ENCODE measurements at regions not wholly inside any gene's neighbourhood (a gene's known extent, or its start where the extent isn't known, plus 50 kb on each side); places are given as distances from the start of the nearest gene placed in this dataset.

DNA sequence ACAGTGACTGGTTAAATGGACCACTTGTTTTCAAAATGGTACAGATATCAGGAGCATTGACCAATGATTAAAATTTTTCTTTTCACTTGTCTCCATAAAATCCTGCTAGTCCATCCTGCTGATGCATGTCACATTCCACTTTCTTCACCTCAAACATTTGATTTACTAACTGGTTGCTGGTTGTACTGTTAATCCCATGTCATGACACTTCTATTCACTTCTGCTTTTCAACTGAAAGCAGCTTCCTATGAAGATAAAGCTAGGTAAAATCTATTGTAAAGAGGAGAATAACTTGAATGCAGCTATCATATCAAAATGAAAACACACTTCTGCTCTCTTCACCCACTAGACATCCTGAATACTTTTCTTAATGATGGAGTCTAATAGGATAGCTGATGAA, 149.6 kb upstream of the OTX2 start:
- H3K4me1 Mint-ChIP-seq, result no peaks in the 10 kb centered on the region
- H3K9me3 ChIP-seq (ENCODE audit: control insufficient read depth, low read length, poor library complexity, severe bottlenecking), result no peaks in the 10 kb centered on the region
- DNase-seq (no peak), ATAC-seq (no peak)
- H3K27me3 Mint-ChIP-seq, result peaks cover 23% of the 10 kb centered on the region
- no peaks in the 10 kb centered on the region for H3K36me3 Mint-ChIP-seq (ENCODE audit: low read depth)
- no peak overlapping the region for H3K4me3 Mint-ChIP-seq
- no peak overlapping the region for H3K27ac Mint-ChIP-seq

GRCh38 chr14:56959121-56959520, 148.8 kb upstream of the OTX2 start:
- DNase-seq (no peak), ATAC-seq (no peak)
- H3K4me3 Mint-ChIP-seq, result no peak overlapping the region
- no peaks in the 10 kb centered on the region for H3K36me3 Mint-ChIP-seq (ENCODE audit: low read depth)
- H3K4me1 Mint-ChIP-seq, result no peaks in the 10 kb centered on the region
- peaks cover 22% of the 10 kb centered on the region for H3K27me3 Mint-ChIP-seq
- H3K27ac Mint-ChIP-seq, result no peak overlapping the region
- H3K9me3 ChIP-seq (ENCODE audit: control insufficient read depth, low read length, poor library complexity, severe bottlenecking), result no peaks in the 10 kb centered on the region

DNA sequence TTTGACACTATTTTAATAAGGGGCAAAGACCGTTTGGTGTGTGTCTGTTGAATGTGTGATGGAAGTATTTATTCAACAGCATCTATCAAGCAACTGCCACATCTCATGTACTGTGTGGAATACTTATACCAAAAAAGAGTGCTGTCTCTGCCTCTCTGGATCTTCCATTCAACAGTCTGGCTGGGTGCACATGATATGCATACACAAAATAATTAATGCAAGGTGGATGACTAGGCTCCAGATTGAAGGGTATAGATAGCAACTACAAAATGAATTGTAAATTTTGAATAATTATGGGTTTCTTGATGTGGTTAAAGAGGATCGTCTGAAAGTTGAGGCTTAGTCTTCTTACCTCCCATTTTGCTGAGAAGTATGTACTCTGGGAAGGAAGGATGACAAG, 145.9 kb upstream of the OTX2 start:
- no peak overlapping the region for H3K27ac Mint-ChIP-seq
- H3K36me3 Mint-ChIP-seq (ENCODE audit: low read depth), result no peaks in the 10 kb centered on the region
- H3K9me3 ChIP-seq (ENCODE audit: control insufficient read depth, low read length, poor library complexity, severe bottlenecking), result no peaks in the 10 kb centered on the region
- H3K4me1 Mint-ChIP-seq, result no peaks in the 10 kb centered on the region
- no peak for ATAC-seq
- peaks cover 33% of the 10 kb centered on the region for H3K27me3 Mint-ChIP-seq
- H3K4me3 Mint-ChIP-seq, result no peak overlapping the region
- DNase-seq, result no peak

DNA sequence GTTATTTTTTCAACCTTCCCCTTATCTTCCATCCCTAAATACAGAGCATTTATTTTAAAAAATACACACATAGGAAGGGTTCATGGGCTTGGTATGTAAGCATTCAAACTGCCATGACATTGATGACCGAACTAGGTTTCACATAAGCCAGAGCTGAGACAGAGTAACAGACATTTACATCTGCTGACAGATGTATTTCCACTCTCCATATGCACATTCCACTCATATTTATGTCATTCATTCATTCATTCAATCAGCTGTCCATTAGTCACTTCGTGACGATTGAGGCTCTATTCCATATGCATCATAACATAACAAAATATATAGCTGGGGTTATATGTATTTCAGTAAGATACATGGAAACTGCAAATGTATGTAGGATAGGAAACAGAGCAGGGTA, 145.5 kb upstream of the OTX2 start:
- no peaks in the 10 kb centered on the region for H3K4me1 Mint-ChIP-seq
- no peak overlapping the region for H3K4me3 Mint-ChIP-seq
- no peaks in the 10 kb centered on the region for H3K9me3 ChIP-seq (ENCODE audit: control insufficient read depth, low read length, poor library complexity, severe bottlenecking)
- no peaks in the 10 kb centered on the region for H3K36me3 Mint-ChIP-seq (ENCODE audit: low read depth)
- ATAC-seq (no peak), DNase-seq (no peak)
- H3K27ac Mint-ChIP-seq, result no peak overlapping the region
- peaks cover 34% of the 10 kb centered on the region for H3K27me3 Mint-ChIP-seq

GRCh38 chr14:56953884-56954283, 143.6 kb upstream of the OTX2 start:
- ATAC-seq (no peak), DNase-seq (no peak)
- Mint-ChIP-seq H3K4me3 (no peak overlapping the region), H3K27me3 (peaks cover 34% of the 10 kb centered on the region), H3K36me3 (ENCODE audit: low read depth) (no peaks in the 10 kb centered on the region), H3K4me1 (no peaks in the 10 kb centered on the region), H3K27ac (no peak overlapping the region)
- H3K9me3 ChIP-seq (ENCODE audit: control insufficient read depth, low read length, poor library complexity, severe bottlenecking), result no peaks in the 10 kb centered on the region

DNA sequence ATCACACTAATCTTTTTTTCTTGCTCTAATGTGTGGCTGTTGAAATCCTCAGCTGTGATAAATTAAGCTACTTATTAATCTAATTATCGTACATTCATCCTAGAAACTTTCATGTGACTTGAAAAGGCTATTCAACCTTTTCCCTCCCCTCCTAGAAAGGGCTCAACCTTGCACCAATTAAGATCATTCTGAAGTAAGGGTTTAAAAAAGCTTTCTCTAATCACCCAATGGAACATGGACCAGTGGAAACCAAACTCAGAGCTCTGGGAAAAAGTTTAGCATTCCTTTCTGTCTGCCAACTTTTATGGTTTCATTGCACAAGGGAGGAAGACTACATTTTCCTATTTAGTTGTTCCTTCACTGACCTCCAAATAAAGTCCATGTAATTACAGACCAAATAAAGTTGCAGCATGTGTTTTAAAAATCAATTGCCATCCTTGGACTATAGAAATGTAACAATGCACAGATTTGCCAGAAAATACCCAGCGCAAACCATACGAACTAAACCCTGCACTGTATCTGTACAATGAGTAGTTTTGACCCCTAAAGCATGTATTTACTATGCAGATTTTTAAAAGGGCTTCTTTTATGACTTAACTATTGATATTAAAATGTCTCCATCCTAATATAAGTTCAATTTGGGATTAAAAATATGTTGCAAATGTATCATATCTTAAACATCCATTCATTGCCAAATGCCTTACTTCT, 142.6 kb upstream of the OTX2 start:
- H3K9me3 ChIP-seq (ENCODE audit: control insufficient read depth, low read length, poor library complexity, severe bottlenecking), result no peaks in the 10 kb centered on the region
- H3K27me3 Mint-ChIP-seq, result peaks cover 28% of the 10 kb centered on the region
- no peaks in the 10 kb centered on the region for H3K36me3 Mint-ChIP-seq (ENCODE audit: low read depth)
- no peak overlapping the region for H3K4me3 Mint-ChIP-seq
- no peak for ATAC-seq
- no peak for DNase-seq
- H3K27ac Mint-ChIP-seq, result no peak overlapping the region
- no peaks in the 10 kb centered on the region for H3K4me1 Mint-ChIP-seq

- ATAC-seq (no peak), DNase-seq (no peak)
- Mint-ChIP-seq H3K27ac (no peak overlapping the region), H3K4me3 (no peak overlapping the region), H3K4me1 (no peaks in the 10 kb centered on the region), H3K36me3 (ENCODE audit: low read depth) (peaks cover 2% of the 10 kb centered on the region), H3K27me3 (peaks cover 19% of the 10 kb centered on the region)
- H3K9me3 ChIP-seq (ENCODE audit: control insufficient read depth, low read length, poor library complexity, severe bottlenecking), result no peaks in the 10 kb centered on the region
Observed at GRCh38 chr14:56949828-56950227, 139.5 kb upstream of the OTX2 start.

DNA sequence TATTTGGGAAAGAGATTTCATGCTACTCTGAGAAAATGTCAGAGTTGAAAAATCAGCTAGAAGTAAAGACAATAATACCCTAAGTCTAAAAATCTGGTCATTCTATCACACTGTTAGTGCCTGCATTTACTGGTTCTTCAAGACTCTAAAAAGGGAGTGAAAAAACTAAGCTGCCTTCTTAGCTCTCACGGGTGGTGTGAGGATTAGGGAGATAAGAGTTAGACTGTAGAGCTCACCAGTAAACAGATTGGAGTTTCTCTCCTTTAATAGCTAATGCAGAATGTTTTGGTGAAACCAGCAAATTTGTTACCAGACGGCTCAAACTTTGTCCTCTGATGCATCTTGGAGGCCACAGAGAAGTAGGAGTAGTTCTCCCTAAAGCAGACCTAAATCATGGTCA, 135.0 kb upstream of the OTX2 start:
- Mint-ChIP-seq H3K36me3 (ENCODE audit: low read depth) (peaks cover 2% of the 10 kb centered on the region), H3K4me1 (no peaks in the 10 kb centered on the region), H3K27me3 (no peaks in the 10 kb centered on the region), H3K27ac (no peak overlapping the region), H3K4me3 (no peak overlapping the region)
- H3K9me3 ChIP-seq (ENCODE audit: control insufficient read depth, low read length, poor library complexity, severe bottlenecking), result no peaks in the 10 kb centered on the region
- no peak for DNase-seq
- no peak for ATAC-seq

- DNase-seq, result no peak
- Mint-ChIP-seq H3K4me1 (no peaks in the 10 kb centered on the region), H3K36me3 (ENCODE audit: low read depth) (peaks cover 2% of the 10 kb centered on the region), H3K27ac (no peak overlapping the region), H3K4me3 (no peak overlapping the region), H3K27me3 (no peaks in the 10 kb centered on the region)
- ATAC-seq, result no peak
- no peaks in the 10 kb centered on the region for H3K9me3 ChIP-seq (ENCODE audit: control insufficient read depth, low read length, poor library complexity, severe bottlenecking)
Observed at GRCh38 chr14:56944397-56944796, 134.1 kb upstream of the OTX2 start.

DNA sequence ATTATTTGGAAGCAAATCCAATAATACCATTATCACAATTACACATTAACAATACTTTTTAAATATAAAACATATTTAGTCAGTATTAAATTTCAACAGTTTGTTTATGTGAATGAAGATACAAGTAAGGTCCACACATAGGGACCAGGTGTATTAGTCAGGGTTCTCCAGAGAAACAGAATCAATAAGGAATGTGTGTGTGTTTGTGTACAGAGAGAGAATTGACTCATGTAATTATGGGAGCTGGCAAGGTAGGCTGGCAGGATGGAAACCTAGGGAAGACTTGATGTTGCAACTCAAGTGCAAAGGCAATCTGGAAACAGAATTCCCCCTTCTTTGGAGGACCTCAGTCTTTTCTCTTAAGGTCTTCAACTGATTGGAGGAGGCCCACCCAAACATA, 123.2 kb upstream of the OTX2 start:
- peaks cover 4% of the 10 kb centered on the region for H3K27me3 Mint-ChIP-seq
- H3K9me3 ChIP-seq (ENCODE audit: control insufficient read depth, low read length, poor library complexity, severe bottlenecking), result no peaks in the 10 kb centered on the region
- ATAC-seq (no peak), DNase-seq (no peak)
- no peaks in the 10 kb centered on the region for H3K4me1 Mint-ChIP-seq
- no peak overlapping the region for H3K4me3 Mint-ChIP-seq
- H3K36me3 Mint-ChIP-seq (ENCODE audit: low read depth), result no peaks in the 10 kb centered on the region
- no peak overlapping the region for H3K27ac Mint-ChIP-seq

GRCh38 chr14:56918849-56919574, 108.7 kb upstream of the OTX2 start:
- ATAC-seq (no peak), DNase-seq (no peak)
- Mint-ChIP-seq H3K36me3 (ENCODE audit: low read depth) (no peaks in the 10 kb centered on the region), H3K27me3 (peaks cover 6% of the 10 kb centered on the region), H3K4me3 (no peak overlapping the region), H3K4me1 (no peaks in the 10 kb centered on the region), H3K27ac (no peak overlapping the region)
- no peaks in the 10 kb centered on the region for H3K9me3 ChIP-seq (ENCODE audit: control insufficient read depth, low read length, poor library complexity, severe bottlenecking)

DNA sequence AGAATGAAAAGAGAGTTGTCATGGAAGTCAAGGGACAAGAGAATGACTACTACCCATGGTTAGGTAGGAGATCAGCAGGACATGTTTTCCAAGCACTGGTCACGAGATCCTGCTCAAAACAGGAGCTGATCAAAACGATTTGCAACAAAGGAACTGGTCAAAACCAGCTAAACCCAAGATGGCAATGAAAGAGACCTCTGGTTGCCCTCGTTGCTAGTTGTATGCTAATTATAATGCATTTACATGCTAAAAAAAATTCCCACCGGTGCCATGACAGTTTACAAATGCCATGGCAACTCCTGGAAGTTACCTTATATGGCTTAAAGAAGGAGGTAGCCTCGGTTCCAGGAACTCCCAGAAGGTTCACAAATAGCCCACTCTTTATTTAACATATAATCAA, 95.0 kb upstream of the OTX2 start:
- no peak for DNase-seq
- peaks cover 5% of the 10 kb centered on the region for H3K27me3 Mint-ChIP-seq
- H3K27ac Mint-ChIP-seq, result no peak overlapping the region
- peaks cover 2% of the 10 kb centered on the region for H3K4me1 Mint-ChIP-seq
- no peaks in the 10 kb centered on the region for H3K9me3 ChIP-seq (ENCODE audit: control insufficient read depth, low read length, poor library complexity, severe bottlenecking)
- ATAC-seq, result no peak
- H3K36me3 Mint-ChIP-seq (ENCODE audit: low read depth), result no peaks in the 10 kb centered on the region
- H3K4me3 Mint-ChIP-seq, result no peak overlapping the region

DNA sequence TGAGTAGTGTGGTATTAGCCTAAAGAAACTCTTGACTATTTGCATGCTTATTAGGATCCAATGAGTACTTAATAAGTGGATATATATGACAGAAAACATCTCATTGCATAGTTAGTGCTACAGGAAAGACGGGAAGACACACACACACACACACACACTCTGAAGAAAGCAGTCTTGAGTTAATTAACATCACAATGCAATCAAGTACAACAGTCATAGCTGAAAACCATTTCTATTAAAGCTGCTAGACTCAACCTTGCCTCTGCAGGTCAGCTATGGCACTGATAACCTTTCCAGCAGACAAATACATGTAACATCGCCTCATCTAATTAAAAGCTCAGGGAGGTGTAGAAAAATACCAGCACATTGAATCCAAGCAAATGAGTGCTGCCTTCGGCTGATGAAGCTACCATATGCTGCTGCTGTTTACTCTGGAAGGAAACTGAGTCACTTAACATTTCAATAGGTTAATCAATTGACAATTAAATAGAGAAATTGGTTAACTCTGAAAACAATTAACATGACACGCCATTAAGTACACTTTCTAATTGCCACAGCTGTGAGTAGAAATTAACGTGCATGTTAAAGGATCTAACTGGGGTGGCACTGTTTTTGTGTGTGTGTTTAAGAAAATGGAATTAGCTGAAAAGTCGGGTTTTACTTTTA, 93.2 kb upstream of the OTX2 start:
- Mint-ChIP-seq H3K4me3 (no peak overlapping the region), H3K4me1 (peaks cover 2% of the 10 kb centered on the region), H3K27me3 (peaks cover 5% of the 10 kb centered on the region), H3K27ac (no peak overlapping the region), H3K36me3 (ENCODE audit: low read depth) (no peaks in the 10 kb centered on the region)
- DNase-seq, result no peak
- no peaks in the 10 kb centered on the region for H3K9me3 ChIP-seq (ENCODE audit: control insufficient read depth, low read length, poor library complexity, severe bottlenecking)
- no peak for ATAC-seq

DNA sequence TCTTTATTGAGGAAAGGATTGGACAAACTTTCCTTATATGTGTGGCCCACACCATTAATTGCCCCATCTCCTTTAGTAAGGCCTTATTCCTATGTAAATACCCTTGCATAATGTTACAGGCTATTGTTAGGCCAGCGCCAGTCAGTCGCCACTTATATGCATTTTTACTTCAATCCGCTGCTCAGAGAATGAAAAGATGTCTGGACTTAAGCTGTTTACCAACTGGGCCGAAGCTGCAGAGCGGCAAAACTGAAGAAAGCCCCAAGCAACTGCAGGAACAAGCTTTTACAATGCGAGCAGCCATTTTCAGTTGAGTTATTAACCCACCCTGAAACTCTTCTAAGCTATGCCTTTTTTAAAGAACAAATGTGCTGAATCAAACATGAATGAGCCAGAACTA, 92.1 kb upstream of the OTX2 start:
- peaks cover 2% of the 10 kb centered on the region for H3K4me1 Mint-ChIP-seq
- H3K27ac Mint-ChIP-seq, result no peak overlapping the region
- ATAC-seq (no peak), DNase-seq (no peak)
- no peaks in the 10 kb centered on the region for H3K36me3 Mint-ChIP-seq (ENCODE audit: low read depth)
- no peaks in the 10 kb centered on the region for H3K9me3 ChIP-seq (ENCODE audit: control insufficient read depth, low read length, poor library complexity, severe bottlenecking)
- H3K4me3 Mint-ChIP-seq, result no peak overlapping the region
- H3K27me3 Mint-ChIP-seq, result peaks cover 15% of the 10 kb centered on the region
